ENCODE measurements at regions not wholly inside any gene's neighbourhood (a gene's known extent, or its start where the extent isn't known, plus 50 kb on each side); places are given as distances from the start of the nearest gene placed in this dataset.

DNA sequence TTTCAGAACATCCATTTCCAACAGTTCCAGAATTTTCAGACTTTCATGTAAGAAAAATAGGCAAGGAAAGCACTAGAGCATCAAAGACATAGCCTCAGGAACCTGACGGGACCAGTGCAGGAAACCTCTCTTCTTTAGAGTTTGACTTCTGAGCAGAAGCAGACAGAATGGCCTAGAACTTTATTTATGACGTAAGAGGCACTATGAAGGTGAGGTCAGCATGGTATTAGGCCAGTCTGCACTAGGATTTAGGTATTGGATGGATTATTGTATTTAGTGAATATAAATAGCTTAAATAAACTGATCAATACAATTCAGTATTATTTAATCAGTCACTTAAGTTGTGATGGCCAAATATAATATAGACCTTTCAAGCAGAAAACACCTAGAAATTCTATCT, 117.6 kb downstream of the CYRIA start:
- no peaks in the 10 kb centered on the region for H3K79me2 ChIP-seq (ENCODE audit: insufficient read depth, low read length)
- no peaks in the 10 kb centered on the region for H3K9me3 ChIP-seq (ENCODE audit: insufficient read depth, low read depth, low read length)
- H3K9me2 ChIP-seq (replicated peaks; ENCODE audit: low read depth, low read length) = no peaks in the 10 kb centered on the region
- H3K4me3 ChIP-seq (ENCODE audit: low read length, poor library complexity, severe bottlenecking) = no peak overlapping the region
- H2AFZ ChIP-seq (ENCODE audit: low read length) = no peak overlapping the region
- TF ChIP-seq, protein P1, sequence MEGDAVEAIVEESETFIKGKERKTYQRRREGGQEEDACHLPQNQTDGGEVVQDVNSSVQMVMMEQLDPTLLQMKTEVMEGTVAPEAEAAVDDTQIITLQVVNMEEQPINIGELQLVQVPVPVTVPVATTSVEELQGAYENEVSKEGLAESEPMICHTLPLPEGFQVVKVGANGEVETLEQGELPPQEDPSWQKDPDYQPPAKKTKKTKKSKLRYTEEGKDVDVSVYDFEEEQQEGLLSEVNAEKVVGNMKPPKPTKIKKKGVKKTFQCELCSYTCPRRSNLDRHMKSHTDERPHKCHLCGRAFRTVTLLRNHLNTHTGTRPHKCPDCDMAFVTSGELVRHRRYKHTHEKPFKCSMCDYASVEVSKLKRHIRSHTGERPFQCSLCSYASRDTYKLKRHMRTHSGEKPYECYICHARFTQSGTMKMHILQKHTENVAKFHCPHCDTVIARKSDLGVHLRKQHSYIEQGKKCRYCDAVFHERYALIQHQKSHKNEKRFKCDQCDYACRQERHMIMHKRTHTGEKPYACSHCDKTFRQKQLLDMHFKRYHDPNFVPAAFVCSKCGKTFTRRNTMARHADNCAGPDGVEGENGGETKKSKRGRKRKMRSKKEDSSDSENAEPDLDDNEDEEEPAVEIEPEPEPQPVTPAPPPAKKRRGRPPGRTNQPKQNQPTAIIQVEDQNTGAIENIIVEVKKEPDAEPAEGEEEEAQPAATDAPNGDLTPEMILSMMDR (conservative IDR thresholded peaks at IDR 0.05; ENCODE audit: low read length) = no peak
- no peak for TF ChIP-seq EZH2phosphoT487 (IDR thresholded peaks at IDR 0.05; ENCODE audit: borderline replicate concordance)
- no peaks in the 10 kb centered on the region for H3F3A ChIP-seq (ENCODE audit: low read depth)
- no peaks in the 10 kb centered on the region for H3K36me3 ChIP-seq (ENCODE audit: insufficient read depth, low read length)
- H3K4me2 ChIP-seq (ENCODE audit: low read depth, low read length, poor library complexity, severe bottlenecking) = no peak overlapping the region
- no peaks in the 10 kb centered on the region for H3K27me3 ChIP-seq (ENCODE audit: insufficient read depth, low read length, poor library complexity, severe bottlenecking)
- no peak overlapping the region for H3K9ac ChIP-seq (ENCODE audit: low read depth, low read length, poor library complexity, severe bottlenecking)
- no peaks in the 10 kb centered on the region for H3K4me1 ChIP-seq (ENCODE audit: insufficient read depth, low read length, poor library complexity, severe bottlenecking)
- no peaks in the 10 kb centered on the region for H4K20me1 ChIP-seq (ENCODE audit: insufficient read depth, low read length, poor library complexity, severe bottlenecking)

GRCh38 chr2:16546128-16546754, 119.4 kb downstream of the CYRIA start:
- H3K4me2 ChIP-seq (ENCODE audit: low read depth, low read length, poor library complexity, severe bottlenecking) = no peak overlapping the region
- H3K79me2 ChIP-seq (ENCODE audit: insufficient read depth, low read length) = no peaks in the 10 kb centered on the region
- H3K36me3 ChIP-seq (ENCODE audit: insufficient read depth, low read length) = no peaks in the 10 kb centered on the region
- H4K20me1 ChIP-seq (ENCODE audit: insufficient read depth, low read length, poor library complexity, severe bottlenecking) = no peaks in the 10 kb centered on the region
- TF ChIP-seq, protein P1 (conservative IDR thresholded peaks at IDR 0.05; ENCODE audit: low read length) = no peak
- no peak for TF ChIP-seq EZH2phosphoT487 (IDR thresholded peaks at IDR 0.05; ENCODE audit: borderline replicate concordance)
- H3K4me1 ChIP-seq (ENCODE audit: insufficient read depth, low read length, poor library complexity, severe bottlenecking) = no peaks in the 10 kb centered on the region
- no peak overlapping the region for H3K9ac ChIP-seq (ENCODE audit: low read depth, low read length, poor library complexity, severe bottlenecking)
- no peaks in the 10 kb centered on the region for H3K9me3 ChIP-seq (ENCODE audit: insufficient read depth, low read depth, low read length)
- no peak overlapping the region for H3K4me3 ChIP-seq (ENCODE audit: low read length, poor library complexity, severe bottlenecking)
- no peaks in the 10 kb centered on the region for H3K27me3 ChIP-seq (ENCODE audit: insufficient read depth, low read length, poor library complexity, severe bottlenecking)
- H3F3A ChIP-seq (ENCODE audit: low read depth) = no peaks in the 10 kb centered on the region
- H3K9me2 ChIP-seq (replicated peaks; ENCODE audit: low read depth, low read length) = no peaks in the 10 kb centered on the region
- H2AFZ ChIP-seq (ENCODE audit: low read length) = no peak overlapping the region

GRCh38 chr2:16538707-16539106, 126.9 kb downstream of the CYRIA start:
- H3K27me3 ChIP-seq (ENCODE audit: insufficient read depth, low read length, poor library complexity, severe bottlenecking) = no peaks in the 10 kb centered on the region
- H3K4me3 ChIP-seq (ENCODE audit: low read length, poor library complexity, severe bottlenecking) = no peak overlapping the region
- no peaks in the 10 kb centered on the region for H4K20me1 ChIP-seq (ENCODE audit: insufficient read depth, low read length, poor library complexity, severe bottlenecking)
- TF ChIP-seq EZH2phosphoT487 (IDR thresholded peaks at IDR 0.05; ENCODE audit: borderline replicate concordance) = no peak
- TF ChIP-seq, protein P1 (conservative IDR thresholded peaks at IDR 0.05; ENCODE audit: low read length) = no peak
- no peaks in the 10 kb centered on the region for H3K4me1 ChIP-seq (ENCODE audit: insufficient read depth, low read length, poor library complexity, severe bottlenecking)
- no peaks in the 10 kb centered on the region for H3K9me3 ChIP-seq (ENCODE audit: insufficient read depth, low read depth, low read length)
- H3K79me2 ChIP-seq (ENCODE audit: insufficient read depth, low read length) = no peaks in the 10 kb centered on the region
- H3K9ac ChIP-seq (ENCODE audit: low read depth, low read length, poor library complexity, severe bottlenecking) = no peak overlapping the region
- H3F3A ChIP-seq (ENCODE audit: low read depth) = no peaks in the 10 kb centered on the region
- no peak overlapping the region for H2AFZ ChIP-seq (ENCODE audit: low read length)
- H3K9me2 ChIP-seq (replicated peaks; ENCODE audit: low read depth, low read length) = no peaks in the 10 kb centered on the region
- H3K36me3 ChIP-seq (ENCODE audit: insufficient read depth, low read length) = no peaks in the 10 kb centered on the region
- no peak overlapping the region for H3K4me2 ChIP-seq (ENCODE audit: low read depth, low read length, poor library complexity, severe bottlenecking)
